ENCODE measurements at regions not wholly inside any gene's neighbourhood (a gene's known extent, or its start where the extent isn't known, plus 50 kb on each side); places are given as distances from the start of the nearest gene placed in this dataset.
"Not testable (repeated sequence)": the region's sequence is repeated elsewhere in the genome, so short reads cannot be mapped to it uniquely, and the experiment has no call there.

DNA sequence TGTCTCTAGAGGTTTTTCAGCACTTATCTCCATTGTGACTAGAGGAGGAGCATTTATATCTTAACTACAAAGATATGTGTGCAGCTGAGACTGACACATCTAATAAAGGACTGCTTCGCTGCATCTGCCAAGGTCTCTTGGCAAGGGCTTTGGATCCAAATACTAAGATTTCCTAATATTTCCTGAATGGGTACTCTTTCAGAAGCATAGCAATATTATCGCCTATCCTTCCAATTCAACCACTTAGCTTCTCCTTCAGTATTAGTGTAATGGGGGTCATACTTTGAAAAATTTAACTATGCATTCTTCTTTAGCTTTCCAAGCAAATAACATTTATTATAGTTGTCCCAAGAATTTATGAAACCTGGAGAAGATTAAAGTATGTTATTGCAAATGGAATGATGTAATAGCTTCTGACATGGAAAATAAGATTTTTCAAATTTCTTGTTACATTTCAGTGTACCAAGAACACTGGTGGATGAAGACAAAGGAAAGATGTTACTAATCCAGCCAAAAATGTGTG lies 243.0 kb upstream of the PDE3A start:
- DNase-seq (ENCODE audit: low read depth, low spot score): no peak

DNA sequence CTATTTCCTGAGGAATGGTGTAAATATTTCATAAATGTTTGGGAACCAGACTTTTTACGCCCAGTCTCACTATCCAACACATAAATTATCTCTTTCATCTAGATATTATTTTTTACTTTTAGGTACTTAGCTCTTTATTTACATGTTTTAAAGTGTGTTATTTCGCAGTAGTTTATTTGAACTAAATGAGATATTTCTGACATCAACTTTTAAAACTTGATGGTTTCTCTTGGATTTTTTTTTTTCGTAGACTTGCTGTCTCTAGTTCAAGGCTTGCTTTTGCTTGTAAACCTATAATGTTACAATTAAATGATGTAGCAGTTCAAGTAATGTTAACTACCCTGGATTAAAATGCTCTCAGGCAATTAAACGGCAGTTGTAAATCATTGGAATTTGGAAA lies 241.7 kb upstream of the PDE3A start:
- DNase-seq (ENCODE audit: low read depth, low spot score): no peak

DNA sequence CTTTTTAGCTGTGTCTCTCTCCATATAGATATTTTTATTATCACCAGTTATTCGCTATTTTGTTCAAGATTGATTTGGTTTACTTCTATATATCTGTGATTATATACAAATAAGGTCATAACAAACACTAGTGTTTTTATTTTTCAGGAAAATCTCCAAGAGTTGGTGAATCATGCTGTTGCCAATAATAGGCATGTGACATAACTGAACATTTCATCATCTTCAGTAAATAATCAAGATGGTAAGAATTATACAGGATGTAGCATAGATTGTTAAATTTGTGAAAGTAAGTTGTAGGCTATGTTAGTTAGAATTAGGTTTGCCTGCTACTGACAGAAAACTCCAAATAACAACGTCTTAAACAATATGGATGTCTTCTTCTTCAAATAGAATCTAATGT lies 240.9 kb upstream of the PDE3A start:
- DNase-seq (ENCODE audit: low read depth, low spot score): no peak

DNA sequence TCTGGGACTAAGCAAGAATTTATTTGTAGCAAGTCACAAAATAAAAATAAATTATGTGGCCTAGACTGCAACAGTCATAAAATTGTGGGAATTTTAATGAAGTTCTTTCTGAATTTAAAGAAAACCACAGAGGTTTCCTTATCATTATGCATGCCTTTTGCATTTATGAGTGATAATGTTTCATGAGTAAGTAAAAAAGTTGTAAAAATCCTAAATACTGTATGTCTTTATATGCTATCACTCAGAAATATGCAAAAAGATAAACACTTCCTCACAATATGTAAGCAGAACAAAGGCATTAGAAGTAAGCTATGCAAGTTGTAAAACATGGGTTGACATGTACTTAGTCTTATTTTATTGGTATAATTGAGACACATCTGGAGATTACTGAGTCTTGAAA lies 239.4 kb upstream of the PDE3A start:
- no peak for DNase-seq (ENCODE audit: low read depth, low spot score)

DNA sequence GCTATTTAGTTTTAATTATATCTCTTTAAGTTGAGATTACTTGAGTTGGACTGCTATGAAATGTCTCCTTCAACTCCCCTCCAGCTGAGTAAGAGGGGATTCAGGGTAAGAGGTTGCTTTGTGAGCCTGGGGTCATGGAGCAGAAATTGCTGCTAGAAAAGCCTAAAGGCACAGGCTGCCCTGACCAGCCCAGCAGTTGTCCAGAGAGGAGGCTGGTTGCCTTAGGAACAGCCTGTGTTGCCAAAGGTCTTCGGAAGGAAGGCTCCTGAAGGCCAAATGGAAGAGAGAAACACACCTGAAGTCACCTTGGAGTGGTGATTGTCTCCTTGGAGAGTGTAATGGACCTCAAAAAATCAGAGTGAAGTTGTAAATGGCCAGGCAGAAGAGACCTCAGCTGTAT lies 235.5 kb upstream of the PDE3A start:
- no peak for DNase-seq (ENCODE audit: low read depth, low spot score)

DNA sequence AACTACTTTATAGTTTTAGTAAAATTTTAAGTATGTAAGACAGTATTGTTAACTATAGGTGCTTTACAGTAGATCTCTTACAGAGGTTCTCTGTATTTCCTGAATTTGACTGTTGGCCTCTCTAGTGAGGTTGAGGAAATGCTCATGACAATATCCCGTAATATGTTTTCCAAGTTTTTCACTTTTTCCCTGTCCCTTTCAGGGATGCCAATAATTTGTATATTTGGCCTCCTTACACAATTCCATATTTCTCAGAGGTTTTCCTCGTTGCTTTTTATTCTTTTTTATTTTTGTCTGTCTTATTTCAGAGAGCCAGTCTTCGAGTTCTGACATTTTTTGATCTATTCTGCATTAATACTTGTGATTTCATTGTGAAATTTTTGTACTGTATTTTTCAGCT lies 233.7 kb upstream of the PDE3A start:
- no peak for DNase-seq (ENCODE audit: low read depth, low spot score)

DNA sequence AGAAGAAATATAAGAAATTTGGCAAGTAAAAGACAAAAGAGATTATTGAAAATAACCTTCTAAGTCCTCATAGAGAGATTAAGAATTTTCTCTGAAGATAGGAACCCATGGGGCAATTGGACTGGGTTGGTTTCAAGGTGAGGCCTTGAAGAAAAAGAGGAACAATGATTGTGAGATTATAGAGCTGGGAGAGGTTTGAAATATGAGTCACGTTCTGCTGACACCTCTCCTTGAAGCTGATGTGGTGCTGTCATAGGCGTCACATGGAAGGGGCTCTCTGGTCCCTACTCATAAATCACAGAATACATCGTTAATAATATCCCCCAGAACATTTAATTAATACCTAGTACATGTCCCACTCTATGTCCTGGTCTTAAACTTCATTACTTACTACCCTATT lies 227.6 kb upstream of the PDE3A start:
- DNase-seq (ENCODE audit: low read depth, low spot score): no peak

DNA sequence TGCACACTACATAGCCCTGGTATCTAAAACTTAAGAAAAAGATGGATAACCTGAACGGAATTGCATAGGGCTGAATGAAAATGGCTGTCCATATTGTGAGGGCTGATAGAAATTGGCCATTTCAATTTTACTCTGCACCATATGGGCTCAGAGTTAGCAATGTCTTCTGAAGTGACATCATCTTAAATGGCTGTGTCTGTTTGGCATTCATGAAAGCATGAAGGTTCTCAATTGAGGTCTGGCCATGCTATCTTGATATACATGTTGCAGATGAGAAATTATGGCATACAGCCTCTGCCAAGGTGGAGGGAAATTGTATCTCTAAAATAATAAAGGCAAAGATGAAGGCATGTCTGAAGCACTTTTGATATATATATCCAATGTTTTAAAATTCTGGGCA lies 226.0 kb upstream of the PDE3A start:
- no peak for DNase-seq (ENCODE audit: low read depth, low spot score)

DNA sequence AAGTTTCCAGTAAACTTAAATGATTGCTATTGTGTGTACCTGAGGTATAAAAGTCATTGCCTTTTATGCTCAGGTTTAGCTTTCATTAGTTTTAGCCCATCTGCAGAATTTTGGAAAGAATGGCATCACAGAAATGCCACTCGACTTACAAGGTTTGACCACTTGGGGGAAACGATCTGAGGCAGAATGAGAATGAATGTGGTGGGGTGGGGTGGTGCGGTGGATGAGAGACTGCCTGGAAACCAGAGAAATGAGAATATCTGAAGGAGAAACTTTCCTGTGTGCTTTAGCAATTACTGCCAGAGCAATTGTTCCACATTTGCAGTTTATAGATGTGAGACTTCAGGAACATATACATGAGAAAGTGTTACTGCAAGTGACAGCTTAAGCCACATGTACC lies 225.4 kb upstream of the PDE3A start:
- no peak for DNase-seq (ENCODE audit: low read depth, low spot score)

DNA sequence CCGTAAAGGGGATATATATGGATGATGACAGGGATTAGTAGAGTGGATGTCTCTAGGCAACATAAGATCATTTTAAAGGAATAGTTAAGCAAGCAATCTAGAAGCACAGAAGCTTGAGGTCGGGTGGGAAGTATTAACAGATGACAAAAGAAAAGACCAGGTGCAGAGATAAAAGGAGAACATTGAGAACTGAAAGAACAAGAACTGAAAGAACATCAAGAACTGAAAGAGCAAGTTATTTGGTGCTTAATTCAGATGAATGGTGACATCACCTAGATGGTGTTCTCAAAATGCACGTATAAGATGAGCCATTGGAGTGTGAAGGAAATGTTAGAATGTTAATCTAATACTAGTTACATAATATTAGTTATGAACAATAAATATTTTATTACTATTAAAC lies 224.0 kb upstream of the PDE3A start:
- no peak for DNase-seq (ENCODE audit: low read depth, low spot score)

DNA sequence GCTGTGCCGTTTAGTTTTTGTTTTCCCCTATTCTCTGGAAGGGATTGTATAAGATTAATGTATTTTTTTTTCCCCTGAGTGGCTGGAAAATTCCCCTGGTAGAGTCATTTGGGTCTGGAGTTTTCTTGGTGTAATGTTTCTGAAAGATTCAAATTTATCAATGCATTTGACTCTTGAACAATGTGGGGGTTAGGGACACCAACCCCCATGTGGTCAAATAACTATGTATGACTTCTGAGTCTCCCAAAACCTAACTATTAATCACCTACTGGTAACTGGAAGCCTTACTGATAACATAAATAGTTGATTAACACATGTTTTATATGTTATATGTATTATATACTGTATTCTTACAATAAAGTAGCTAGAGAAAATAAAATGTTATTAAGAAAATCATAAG lies 220.1 kb upstream of the PDE3A start:
- no peak for DNase-seq (ENCODE audit: low read depth, low spot score)

DNA sequence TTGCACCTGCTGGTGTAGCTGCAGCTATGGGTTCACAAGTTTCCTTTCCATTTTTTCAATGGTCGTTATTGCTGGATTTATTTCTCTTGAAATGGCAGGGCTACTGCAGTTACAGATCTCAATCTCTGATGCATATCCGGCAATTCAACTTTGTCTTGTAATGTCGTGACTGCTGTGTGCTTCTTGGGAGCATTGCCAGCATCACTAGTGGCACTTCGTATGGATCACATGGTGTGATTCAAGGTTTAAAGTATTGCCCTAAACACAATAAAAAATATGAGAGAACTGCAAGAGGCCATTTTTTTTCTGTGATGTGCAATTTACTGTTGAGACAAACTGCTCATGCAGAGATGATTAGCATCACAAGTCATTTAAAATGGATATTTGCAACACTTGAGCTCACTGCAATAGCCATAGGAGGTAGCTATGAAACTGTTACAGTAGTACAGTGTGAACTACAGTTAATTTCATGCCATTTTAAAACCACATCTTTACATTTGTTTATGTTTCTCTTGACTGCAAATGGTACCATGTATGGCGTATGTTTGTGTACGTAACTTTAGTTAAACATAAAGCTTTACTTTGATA lies 217.4 kb upstream of the PDE3A start:
- no peak for DNase-seq (ENCODE audit: low read depth, low spot score)

DNA sequence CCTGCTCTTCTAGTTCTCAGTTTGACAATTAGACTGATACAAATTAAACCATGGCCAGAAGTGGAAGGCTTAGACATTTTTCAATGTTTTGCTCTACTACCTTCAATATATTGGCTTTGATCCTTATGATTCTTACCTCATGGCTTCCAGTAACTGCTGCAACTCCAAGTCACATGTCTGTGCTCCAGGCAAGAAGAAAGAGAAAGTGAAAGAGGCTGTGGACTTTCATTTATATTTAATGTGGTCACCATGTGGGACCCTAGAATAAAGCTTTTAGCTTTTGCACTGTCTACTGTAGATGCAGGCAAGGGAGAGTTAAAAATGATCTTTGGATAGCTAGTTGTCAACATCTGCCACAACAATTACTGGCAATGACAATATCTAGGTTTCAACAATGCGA lies 214.3 kb upstream of the PDE3A start:
- no peak for DNase-seq (ENCODE audit: low read depth, low spot score)

DNA sequence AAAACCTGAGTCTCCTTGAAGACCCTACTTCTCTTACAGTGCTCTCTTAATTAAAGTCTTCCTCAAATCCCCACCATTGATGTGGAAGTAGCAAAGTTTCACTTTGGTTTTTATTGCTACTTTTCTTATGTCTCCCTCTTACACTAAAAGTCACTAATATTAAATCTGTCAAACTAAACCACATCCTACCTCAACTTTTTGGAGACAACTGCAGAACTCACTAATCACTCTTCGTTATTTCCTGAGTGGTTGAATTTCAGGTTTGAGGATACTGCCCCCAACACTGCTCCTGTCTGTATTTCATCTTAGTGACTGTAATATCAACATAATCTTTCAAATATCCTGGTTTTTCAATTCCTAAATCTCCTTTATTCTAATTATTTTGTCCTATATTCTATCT lies 213.0 kb upstream of the PDE3A start:
- no peak for DNase-seq (ENCODE audit: low read depth, low spot score)

DNA sequence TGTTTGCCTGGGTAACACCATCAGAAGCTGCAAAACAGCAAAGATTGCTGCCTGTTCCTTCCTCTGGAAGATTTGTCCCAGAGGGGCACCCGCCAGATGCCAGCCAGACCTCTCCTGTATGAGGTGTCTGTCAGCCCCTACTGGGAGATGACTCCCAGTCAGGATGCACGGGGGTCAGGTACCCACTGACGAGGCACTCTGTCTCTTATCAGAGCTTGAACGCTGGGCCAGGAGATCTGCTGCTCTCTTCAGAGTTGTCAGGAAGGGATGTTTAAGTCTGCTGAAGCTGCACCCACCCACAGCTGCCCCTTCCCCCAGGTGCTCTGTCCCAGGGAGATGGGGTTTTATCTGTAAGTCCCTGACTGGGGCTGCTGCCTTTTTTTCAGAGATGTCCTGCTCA lies 207.4 kb upstream of the PDE3A start:
- not testable (repeated sequence) for DNase-seq (ENCODE audit: low read depth, low spot score)

DNA sequence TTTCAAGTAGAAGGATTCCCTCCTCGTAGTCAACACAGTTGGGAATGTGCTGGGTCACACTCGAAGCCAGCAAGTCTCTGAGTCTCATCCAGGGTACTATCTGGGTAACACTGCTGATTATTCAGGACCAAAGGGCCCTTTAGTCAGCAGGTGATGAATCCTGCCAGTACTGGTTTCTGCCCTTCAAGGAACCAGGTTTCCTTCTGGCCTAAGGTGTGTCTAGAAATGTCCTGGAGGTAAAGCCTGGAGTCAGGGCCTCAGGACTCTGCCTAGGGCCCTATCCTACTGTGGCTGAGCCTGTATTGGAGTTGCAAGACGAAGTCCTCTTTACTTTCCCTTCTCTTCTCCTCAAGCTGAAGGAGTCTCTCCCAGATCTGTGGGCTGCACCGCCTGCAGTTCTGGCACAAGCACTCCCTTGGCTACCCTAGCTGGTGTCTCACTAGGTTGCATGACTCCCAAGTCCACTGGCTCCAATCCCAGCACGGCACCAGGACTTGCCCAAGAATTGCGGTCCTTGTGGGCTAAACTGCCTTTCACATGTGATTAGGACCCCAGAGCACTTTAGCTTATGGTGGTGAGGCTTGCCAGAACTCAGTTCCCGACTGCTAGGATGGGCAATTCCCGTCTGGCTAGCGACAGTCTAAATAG lies 193.7 kb upstream of the PDE3A start:
- DNase-seq (ENCODE audit: low read depth, low spot score): no peak

DNA sequence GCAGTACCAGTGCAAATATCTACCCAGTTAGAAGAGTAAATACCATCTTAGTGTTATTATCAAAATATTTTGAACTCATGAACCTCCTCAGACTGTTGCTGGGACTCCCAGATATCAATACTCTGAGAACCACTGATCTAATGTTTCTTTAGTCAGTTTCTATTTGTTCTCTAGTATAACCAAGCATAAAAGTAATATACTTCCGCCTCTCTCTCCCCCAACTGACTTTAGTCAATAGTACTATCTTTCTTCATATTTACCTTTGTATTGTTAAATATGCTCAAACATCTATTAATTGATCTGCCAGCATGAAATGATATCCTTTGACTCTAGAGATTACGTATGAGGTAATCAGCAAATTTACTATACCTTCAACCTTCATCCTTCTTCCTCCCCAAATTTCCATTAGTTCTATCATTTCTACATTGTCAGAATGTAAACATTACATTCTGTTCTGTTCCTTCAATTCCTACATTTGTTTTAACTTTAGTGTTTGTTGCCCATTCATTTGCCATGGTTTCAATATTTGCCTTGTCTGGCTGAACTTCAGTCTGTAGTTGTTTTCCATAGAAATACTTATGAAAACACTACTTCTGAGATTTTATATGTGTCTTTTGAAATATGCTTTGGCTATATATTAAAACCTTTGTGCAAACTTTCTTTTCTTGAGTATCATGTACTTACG lies 192.5 kb upstream of the PDE3A start:
- no peak for DNase-seq (ENCODE audit: low read depth, low spot score)

DNA sequence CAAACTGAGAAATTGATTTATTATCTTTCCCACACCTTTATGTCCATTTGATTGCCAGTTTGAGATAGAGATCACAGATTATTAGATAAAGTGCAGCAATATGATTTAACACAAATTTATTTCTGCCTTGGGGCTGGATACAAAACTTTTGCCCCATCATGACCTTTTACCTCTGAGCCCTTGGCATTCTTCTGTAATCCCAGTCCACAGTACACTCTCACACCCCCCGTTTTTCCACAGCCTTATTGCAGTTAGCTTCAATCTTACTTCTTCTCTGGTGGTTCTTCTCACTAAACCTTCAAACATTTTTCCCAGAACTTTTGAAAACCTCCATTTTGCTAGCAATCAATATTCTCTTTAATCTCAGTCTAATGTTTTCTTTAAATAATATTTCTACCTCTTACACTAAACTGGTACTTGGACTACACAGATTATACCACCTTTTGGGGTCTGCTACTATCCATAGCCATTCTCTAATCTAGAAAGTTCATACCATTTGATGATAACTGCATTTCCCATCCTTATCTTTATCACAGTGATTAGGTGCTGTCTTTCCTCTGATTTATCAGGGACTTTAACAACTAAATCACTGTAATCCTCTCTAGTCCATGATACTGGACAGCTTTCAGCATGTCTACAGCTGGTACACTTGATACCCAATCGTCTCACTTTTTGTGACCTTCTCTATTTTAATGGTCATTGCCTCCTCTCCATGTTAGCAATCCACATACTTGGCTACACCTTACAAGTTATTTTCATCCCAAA lies 186.7 kb upstream of the PDE3A start:
- DNase-seq (ENCODE audit: low read depth, low spot score): no peak

DNA sequence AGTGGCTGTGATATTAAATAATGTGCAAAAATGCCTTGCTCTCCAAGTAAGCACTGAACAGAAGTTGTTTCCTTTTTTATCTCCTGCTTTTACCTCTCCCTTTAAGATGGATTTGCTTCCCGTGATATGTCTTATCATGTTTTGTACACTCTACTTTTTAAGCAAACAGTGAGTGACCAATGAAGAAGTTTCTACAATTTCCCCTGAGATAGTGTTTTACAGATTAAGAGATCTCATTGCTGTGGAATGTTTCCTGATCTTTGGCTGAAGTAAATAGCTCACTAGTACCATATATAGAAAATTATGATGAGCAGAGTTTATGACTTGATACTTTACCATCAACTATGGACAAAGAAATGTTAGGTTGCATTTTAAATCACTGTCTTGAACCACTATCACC lies 184.8 kb upstream of the PDE3A start:
- DNase-seq (ENCODE audit: low read depth, low spot score): no peak

DNA sequence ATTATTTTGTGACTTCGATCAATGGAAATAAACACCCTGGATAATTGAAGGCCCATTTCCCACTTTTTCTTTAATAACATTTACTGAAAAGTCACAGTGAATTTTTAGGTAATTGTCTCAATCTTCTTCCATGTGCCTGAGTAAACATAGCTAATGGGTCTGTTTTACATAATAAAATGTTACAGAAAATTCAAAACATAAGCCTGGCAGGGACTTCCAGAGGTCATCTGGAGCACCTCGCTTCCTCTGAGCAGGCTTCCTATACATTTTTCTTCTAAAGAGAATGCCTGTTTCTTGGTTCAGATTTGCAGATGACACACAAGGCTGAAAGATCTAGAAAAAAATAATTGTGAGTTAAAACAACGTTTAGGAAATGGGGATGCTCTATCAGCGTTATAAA lies 183.8 kb upstream of the PDE3A start:
- no peak for DNase-seq (ENCODE audit: low read depth, low spot score)

DNA sequence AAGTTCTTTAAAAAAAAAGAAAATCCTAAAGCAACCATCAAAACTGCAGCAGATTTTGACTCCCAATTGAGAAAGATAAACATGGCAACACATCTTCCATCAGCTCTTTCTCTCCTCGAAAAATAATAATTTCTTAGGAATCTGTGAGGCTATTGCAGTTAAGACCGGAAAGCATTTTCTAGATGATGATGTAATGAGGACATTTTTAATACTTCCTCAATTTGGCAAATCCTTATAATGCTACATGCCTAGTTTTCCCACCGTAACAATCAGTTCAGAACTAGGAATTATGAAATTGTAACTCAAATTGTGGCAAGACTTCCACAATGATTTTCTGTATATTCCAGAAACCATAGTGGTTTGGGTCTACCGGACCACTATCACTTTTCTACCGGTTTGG lies 180.9 kb upstream of the PDE3A start:
- DNase-seq (ENCODE audit: low read depth, low spot score): no peak

DNA sequence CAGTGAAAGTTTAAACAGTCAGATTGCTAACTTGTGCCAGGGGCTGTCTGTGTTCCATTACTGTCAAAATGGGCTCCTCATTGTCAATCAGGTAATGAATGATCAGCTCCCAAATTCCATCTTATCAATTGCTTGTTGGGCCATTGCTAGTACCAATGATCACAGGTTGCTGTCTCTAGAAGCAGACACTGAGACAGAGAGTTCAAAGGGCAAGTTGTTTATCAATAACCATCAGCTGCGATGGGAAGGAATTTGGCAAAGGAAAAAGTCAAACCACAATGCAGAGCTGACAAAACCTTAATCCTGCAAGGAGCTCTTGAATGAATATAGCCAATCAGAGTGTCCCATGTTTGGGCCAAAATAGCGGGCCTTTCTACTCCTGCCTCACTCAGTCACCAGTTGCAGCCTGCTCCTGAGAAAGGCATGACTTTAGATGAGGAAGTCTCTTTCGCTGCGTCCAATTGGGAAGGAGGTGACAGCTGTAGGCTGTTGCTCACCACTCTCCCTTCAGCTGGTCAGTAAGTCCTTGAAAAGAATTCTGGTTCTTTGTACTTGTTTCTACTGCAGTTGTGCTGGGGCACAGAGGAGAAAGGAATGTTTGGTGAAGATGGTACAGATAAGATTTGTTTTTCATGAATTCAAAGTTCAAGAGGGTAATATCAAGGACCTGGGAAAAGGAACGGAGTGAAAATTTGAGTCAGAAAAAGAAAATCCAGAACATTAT lies 179.2 kb upstream of the PDE3A start:
- DNase-seq (ENCODE audit: low read depth, low spot score): no peak
